ENCODE measurements at regions not wholly inside any gene's neighbourhood (a gene's known extent, or its start where the extent isn't known, plus 50 kb on each side); places are given as distances from the start of the nearest gene placed in this dataset.
"Not testable (repeated sequence)": the region's sequence is repeated elsewhere in the genome, so short reads cannot be mapped to it uniquely, and the experiment has no call there.

- peak; percentile 30 to 59 for DNase-seq
Observed at GRCh38 chr4:26217961-26218676, 102.7 kb upstream of the RBPJ start.

- no peak for DNase-seq
Observed at GRCh38 chr4:26218677-26219605, 101.9 kb upstream of the RBPJ start.

- no peak for DNase-seq
Observed at GRCh38 chr4:26220696-26221095, 100.1 kb upstream of the RBPJ start.

- DNase-seq = no peak
Observed at GRCh38 chr4:26223155-26223554, 97.7 kb upstream of the RBPJ start.

- DNase-seq = no peak
Observed at GRCh38 chr4:26226629-26227376, 94.0 kb upstream of the RBPJ start.

GRCh38 chr4:26227601-26228229 lies 93.1 kb upstream of the RBPJ start:
- no peak for DNase-seq

- DNase-seq = no peak
Observed at GRCh38 chr4:26228883-26229282, 91.9 kb upstream of the RBPJ start.

GRCh38 chr4:26229974-26230373 lies 90.8 kb upstream of the RBPJ start:
- DNase-seq = no peak

GRCh38 chr4:26233350-26233749 lies 87.5 kb upstream of the RBPJ start:
- no peak for DNase-seq

- DNase-seq = no peak
Observed at GRCh38 chr4:26235500-26235899, 85.3 kb upstream of the RBPJ start.

GRCh38 chr4:26237916-26238315 lies 82.9 kb upstream of the RBPJ start:
- DNase-seq = no peak

- DNase-seq = no peak
Observed at GRCh38 chr4:26238426-26238777, 82.4 kb upstream of the RBPJ start.

GRCh38 chr4:26238778-26239679 lies 81.8 kb upstream of the RBPJ start:
- DNase-seq = no peak

- no peak for DNase-seq
Observed at GRCh38 chr4:26239801-26240200, 81.0 kb upstream of the RBPJ start.

- no peak for DNase-seq
Observed at GRCh38 chr4:26241179-26241578, 79.6 kb upstream of the RBPJ start.

GRCh38 chr4:26242451-26242850 lies 78.4 kb upstream of the RBPJ start:
- DNase-seq = no peak

GRCh38 chr4:26244138-26244537 lies 76.7 kb upstream of the RBPJ start:
- not testable (repeated sequence) for DNase-seq

- no peak for DNase-seq
Observed at GRCh38 chr4:26248647-26249046, 72.2 kb upstream of the RBPJ start.

GRCh38 chr4:26252349-26253025 lies 68.3 kb upstream of the RBPJ start:
- DNase-seq = no peak

- no peak for DNase-seq
Observed at GRCh38 chr4:26253968-26254367, 66.8 kb upstream of the RBPJ start.

- no peak for DNase-seq
Observed at GRCh38 chr4:26255989-26256388, 64.8 kb upstream of the RBPJ start.

Data from CD4-positive, alpha-beta T cell treated with Interleukin-4 for 1 hour (primary cell).